ENCODE measurements at regions not wholly inside any gene's neighbourhood (a gene's known extent, or its start where the extent isn't known, plus 50 kb on each side); places are given as distances from the start of the nearest gene placed in this dataset.

GRCh38 chr7:12866207-12866606 lies 178.8 kb downstream of the ARL4A start:
- TF ChIP-seq ZBTB33 (IDR thresholded peaks at IDR 0.05) (no peak), SMC3 (IDR thresholded peaks at IDR 0.05; ENCODE audit: borderline replicate concordance, low read length) (no peak)
- TF ChIP-seq, protein P1, sequence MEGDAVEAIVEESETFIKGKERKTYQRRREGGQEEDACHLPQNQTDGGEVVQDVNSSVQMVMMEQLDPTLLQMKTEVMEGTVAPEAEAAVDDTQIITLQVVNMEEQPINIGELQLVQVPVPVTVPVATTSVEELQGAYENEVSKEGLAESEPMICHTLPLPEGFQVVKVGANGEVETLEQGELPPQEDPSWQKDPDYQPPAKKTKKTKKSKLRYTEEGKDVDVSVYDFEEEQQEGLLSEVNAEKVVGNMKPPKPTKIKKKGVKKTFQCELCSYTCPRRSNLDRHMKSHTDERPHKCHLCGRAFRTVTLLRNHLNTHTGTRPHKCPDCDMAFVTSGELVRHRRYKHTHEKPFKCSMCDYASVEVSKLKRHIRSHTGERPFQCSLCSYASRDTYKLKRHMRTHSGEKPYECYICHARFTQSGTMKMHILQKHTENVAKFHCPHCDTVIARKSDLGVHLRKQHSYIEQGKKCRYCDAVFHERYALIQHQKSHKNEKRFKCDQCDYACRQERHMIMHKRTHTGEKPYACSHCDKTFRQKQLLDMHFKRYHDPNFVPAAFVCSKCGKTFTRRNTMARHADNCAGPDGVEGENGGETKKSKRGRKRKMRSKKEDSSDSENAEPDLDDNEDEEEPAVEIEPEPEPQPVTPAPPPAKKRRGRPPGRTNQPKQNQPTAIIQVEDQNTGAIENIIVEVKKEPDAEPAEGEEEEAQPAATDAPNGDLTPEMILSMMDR (IDR thresholded peaks at IDR 0.05 in 2 of 3, conservative IDR thresholded peaks at IDR 0.05 in 1 of 3; ENCODE audit: control insufficient read depth in 2 of 3, extremely low read depth in 1 of 3, insufficient read depth in 1 of 3, low read depth in 3 of 3, low read length in 3 of 3) = no peak
- TF ChIP-seq, protein P2, sequence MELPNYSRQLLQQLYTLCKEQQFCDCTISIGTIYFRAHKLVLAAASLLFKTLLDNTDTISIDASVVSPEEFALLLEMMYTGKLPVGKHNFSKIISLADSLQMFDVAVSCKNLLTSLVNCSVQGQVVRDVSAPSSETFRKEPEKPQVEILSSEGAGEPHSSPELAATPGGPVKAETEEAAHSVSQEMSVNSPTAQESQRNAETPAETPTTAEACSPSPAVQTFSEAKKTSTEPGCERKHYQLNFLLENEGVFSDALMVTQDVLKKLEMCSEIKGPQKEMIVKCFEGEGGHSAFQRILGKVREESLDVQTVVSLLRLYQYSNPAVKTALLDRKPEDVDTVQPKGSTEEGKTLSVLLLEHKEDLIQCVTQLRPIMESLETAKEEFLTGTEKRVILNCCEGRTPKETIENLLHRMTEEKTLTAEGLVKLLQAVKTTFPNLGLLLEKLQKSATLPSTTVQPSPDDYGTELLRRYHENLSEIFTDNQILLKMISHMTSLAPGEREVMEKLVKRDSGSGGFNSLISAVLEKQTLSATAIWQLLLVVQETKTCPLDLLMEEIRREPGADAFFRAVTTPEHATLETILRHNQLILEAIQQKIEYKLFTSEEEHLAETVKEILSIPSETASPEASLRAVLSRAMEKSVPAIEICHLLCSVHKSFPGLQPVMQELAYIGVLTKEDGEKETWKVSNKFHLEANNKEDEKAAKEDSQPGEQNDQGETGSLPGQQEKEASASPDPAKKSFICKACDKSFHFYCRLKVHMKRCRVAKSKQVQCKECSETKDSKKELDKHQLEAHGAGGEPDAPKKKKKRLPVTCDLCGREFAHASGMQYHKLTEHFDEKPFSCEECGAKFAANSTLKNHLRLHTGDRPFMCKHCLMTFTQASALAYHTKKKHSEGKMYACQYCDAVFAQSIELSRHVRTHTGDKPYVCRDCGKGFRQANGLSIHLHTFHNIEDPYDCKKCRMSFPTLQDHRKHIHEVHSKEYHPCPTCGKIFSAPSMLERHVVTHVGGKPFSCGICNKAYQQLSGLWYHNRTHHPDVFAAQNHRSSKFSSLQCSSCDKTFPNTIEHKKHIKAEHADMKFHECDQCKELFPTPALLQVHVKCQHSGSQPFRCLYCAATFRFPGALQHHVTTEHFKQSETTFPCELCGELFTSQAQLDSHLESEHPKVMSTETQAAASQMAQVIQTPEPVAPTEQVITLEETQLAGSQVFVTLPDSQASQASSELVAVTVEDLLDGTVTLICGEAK (IDR thresholded peaks at IDR 0.05; ENCODE audit: borderline replicate concordance) = no peak

Data from GM12878 (cell line).